Tibial nerve (tissue), 4 donors: ENCODE measurements at regions not wholly inside any gene's neighbourhood (a gene's known extent, or its start where the extent isn't known, plus 50 kb on each side); places are given as distances from the start of the nearest gene placed in this dataset.

ENCODE experiments used
- CTCF ChIP-seq, 5 experiments: fragments of 200-600 bp in 3 of 5; fragments of 450-650 bp in 2 of 5; sonication (generic) in 3 of 5; IDR thresholded peaks; one replicate each; pipeline ENCODE4 v1.5.1; 2016 to 2019; ENCODE audit warnings: antibody characterized with exemption in 5 of 5, mild to moderate bottlenecking in 3 of 5, moderate library complexity in 2 of 5
- EP300 ChIP-seq, 2 donors: sonication (generic); formaldehyde crosslinking; IDR thresholded peaks; one replicate each; pipeline ENCODE4 v1.6.1; 2017; ENCODE audit warnings: antibody characterized with exemption in 2 of 2, mild to moderate bottlenecking in 1 of 2
- POLR2A ChIP-seq, 2 donors: fragments of 450-650 bp; IDR thresholded peaks; one replicate each; pipeline ENCODE4 v1.6.1; 2017; ENCODE audit warnings: antibody characterized with exemption in 2 of 2, mild to moderate bottlenecking in 2 of 2, moderate library complexity in 2 of 2

GRCh38 chr6:117188627-117189201, 76.6 kb upstream of the VGLL2 start:
- TF ChIP-seq CTCF (IDR thresholded peaks at IDR 0.05), result peak in 2 of 5 experiments; percentile 12 to 18
- no peak for TF ChIP-seq POLR2A (IDR thresholded peaks at IDR 0.05)
- TF ChIP-seq EP300 (IDR thresholded peaks at IDR 0.05), result no peak
